Adrenal gland (tissue), 9 donors: ENCODE measurements at regions not wholly inside any gene's neighbourhood (a gene's known extent, or its start where the extent isn't known, plus 50 kb on each side); places are given as distances from the start of the nearest gene placed in this dataset.

Source experiments
- DNase-seq, 7 donors: peaks; one replicate each; pipeline ENCODE4 v3.0.0-alpha.2; 2019 to 2020
- H3K27ac ChIP-seq, 5 donors: fragments of 200-600 bp; sonication (generic) in 4 of 5; 1 replicate in 3 of 5; 2 replicates in 2 of 5; pipeline versions ENCODE4 v1.5.1 to v1.8.0; 2016 to 2020; ENCODE audit warnings: mild to moderate bottlenecking in 1 of 5
- H3K27me3 ChIP-seq: fragments of 200-600 bp; 2 replicates; pipeline ENCODE4 v1.8.0; 2021
- H3K36me3 ChIP-seq, 2 donors: fragments of 200-600 bp; replicated peaks in 1 of 2; 1 replicate in 1 of 2; 2 replicates in 1 of 2; pipeline versions ENCODE4 v1.5.1 to v1.8.0; 2018 to 2022
- H3K4me1 ChIP-seq, 2 donors: fragments of 200-600 bp; replicated peaks in 1 of 2; 1 replicate in 1 of 2; 2 replicates in 1 of 2; pipeline versions ENCODE4 v1.5.1 to v1.8.0; 2018 to 2021
- H3K4me3 ChIP-seq, 4 donors: fragments of 200-600 bp; sonication (generic) in 3 of 4; one replicate each; pipeline ENCODE4 v1.5.1; 2016 to 2018
- H3K9me3 ChIP-seq, 3 donors: fragments of 200-600 bp; sonication (generic) in 1 of 3; replicated peaks in 1 of 3; 1 replicate in 2 of 3; 2 replicates in 1 of 3; pipeline versions ENCODE4 v1.5.1 to v1.8.0; 2016 to 2021
- CTCF ChIP-seq, 6 experiments: fragments of 450-650 bp in 4 of 6; fragments of 200-600 bp in 2 of 6; sonication (generic) in 1 of 6; IDR thresholded peaks; 1 replicate in 5 of 6; 2 replicates in 1 of 6; pipeline versions ENCODE4 v1.5.1 to v1.8.0; 2016 to 2021; ENCODE audit warnings: antibody characterized with exemption in 6 of 6, mild to moderate bottlenecking in 2 of 6, moderate library complexity in 1 of 6
- POLR2A ChIP-seq, 2 donors: fragments of 450-650 bp; IDR thresholded peaks; one replicate each; pipeline ENCODE4 v1.6.1; 2017; ENCODE audit warnings: antibody characterized with exemption in 2 of 2, mild to moderate bottlenecking in 2 of 2, moderate library complexity in 1 of 2
- WGBS, 4 donors: extraction: QIAGEN DNeasy Blood & Tissue Kit in 2 of 4; methylation state at CpG; one replicate each; pipeline versions ENCODE4 v1.1.5 to v1.1.7; 2013 to 2017; 5-methylcytosine and 5-hydroxymethylcytosine counted together
- intact Hi-C, 2 donors: fragments of 100-400 bp; cut with DNase I; formaldehyde crosslinking; loops; one replicate each; pipeline versions ENCODE4 v1.14.1 to v1.15.0; 2022 to 2023
- donor health status: healthy with polysubstance abuse.
- donor health status: Bipolar disorder and iron deficiency.
- donor health status: DM: yes; HTN: yes; CAD: no.
- donor health status: DM: no; HTN: no; CAD: no.
- donor health status: DM: no; HTN: no; CAD: no.

- no peaks in the 10 kb centered on the region for H3K27me3 ChIP-seq
- intact Hi-C loops: no loop called here
- no peaks in the 10 kb centered on the region for H3K4me1 ChIP-seq
- no peak overlapping the region for H3K4me3 ChIP-seq
- WGBS, 4 donors: 70 to 85% (median 82%) methylated on average over 5 of the region's 5 CpGs
- no peaks in the 10 kb centered on the region for H3K36me3 ChIP-seq
- TF ChIP-seq POLR2A (IDR thresholded peaks at IDR 0.05) (no peak), CTCF (IDR thresholded peaks at IDR 0.05) (no peak)
- H3K27ac ChIP-seq: no peak overlapping the region
- no peaks in the 10 kb centered on the region for H3K9me3 ChIP-seq
- no peak for DNase-seq
Observed at GRCh38 chr7:82530361-82530760, 86.8 kb upstream of the CACNA2D1 start.

- Histone ChIP-seq H3K9me3 (no peaks in the 10 kb centered on the region), H3K36me3 (no peaks in the 10 kb centered on the region), H3K27me3 (no peaks in the 10 kb centered on the region), H3K4me1 (no peaks in the 10 kb centered on the region), H3K4me3 (no peak overlapping the region), H3K27ac (no peak overlapping the region)
- TF ChIP-seq POLR2A (IDR thresholded peaks at IDR 0.05) (no peak), CTCF (IDR thresholded peaks at IDR 0.05) (no peak)
- intact Hi-C loops: no loop called here
- no peak for DNase-seq
- WGBS, 4 donors: 67 to 83% (median 74%) methylated on average over 3 of the region's 3 CpGs
Observed at GRCh38 chr7:82528577-82529310, 85.2 kb upstream of the CACNA2D1 start.

GRCh38 chr7:82527851-82528250 is 84.3 kb upstream of the CACNA2D1 start:
- Histone ChIP-seq H3K4me3 (no peak overlapping the region), H3K27ac (no peak overlapping the region), H3K4me1 (no peaks in the 10 kb centered on the region), H3K27me3 (no peaks in the 10 kb centered on the region), H3K9me3 (no peaks in the 10 kb centered on the region), H3K36me3 (no peaks in the 10 kb centered on the region)
- no peak for DNase-seq
- intact Hi-C loops: no loop called here
- 70 to 89% (median 82%) methylated on average over 1 of the region's 1 CpG for WGBS, 4 donors
- TF ChIP-seq POLR2A (IDR thresholded peaks at IDR 0.05): no peak
- no peak for TF ChIP-seq CTCF (IDR thresholded peaks at IDR 0.05)

GRCh38 chr7:82521906-82522445 is 78.4 kb upstream of the CACNA2D1 start:
- intact Hi-C loops: no loop called here
- TF ChIP-seq CTCF (IDR thresholded peaks at IDR 0.05) (no peak), POLR2A (IDR thresholded peaks at IDR 0.05) (no peak)
- no peak for DNase-seq
- H3K36me3 ChIP-seq: no peaks in the 10 kb centered on the region
- no peaks in the 10 kb centered on the region for H3K27me3 ChIP-seq
- no peak overlapping the region for H3K4me3 ChIP-seq
- no peaks in the 10 kb centered on the region for H3K9me3 ChIP-seq
- H3K27ac ChIP-seq: no peak overlapping the region
- 81 to 88% (median 84%) methylated on average over 2 of the region's 2 CpGs for WGBS, 4 donors
- H3K4me1 ChIP-seq: no peaks in the 10 kb centered on the region
